Stimulated activated memory B cell treated with anti-CD40 and anti-IgM and Interleukin-4, amounts not matched to agents 10 μg/mL and 1 μg/mL and 100 μg/mL, for 72 hours (primary cell): ENCODE measurements at regions not wholly inside any gene's neighbourhood (a gene's known extent, or its start where the extent isn't known, plus 50 kb on each side); places are given as distances from the start of the nearest gene placed in this dataset.
A peak's percentile ranks its signal among the peaks of the same experiment; 100 is the strongest.

Source experiments
- ATAC-seq: fragments of 150-1000 bp; cut with Tn5 transposase; 2 replicates; pipeline ENCODE4 v1.10.0; 2021
- H3K27ac Mint-ChIP-seq: one replicate; pipeline ENCODE4 v1.8.0; 2022; ENCODE audit warnings: mild to moderate bottlenecking, mixed read lengths
- H3K27me3 Mint-ChIP-seq: one replicate; pipeline ENCODE4 v1.8.0; 2022; ENCODE audit warnings: mixed read lengths
- H3K36me3 Mint-ChIP-seq: one replicate; pipeline ENCODE4 v1.8.0; 2022; ENCODE audit warnings: mixed read lengths
- H3K4me1 Mint-ChIP-seq: one replicate; pipeline ENCODE4 v1.8.0; 2022; ENCODE audit warnings: mixed read lengths
- H3K4me3 Mint-ChIP-seq: one replicate; pipeline ENCODE4 v1.8.0; 2022; ENCODE audit warnings: mild to moderate bottlenecking, moderate library complexity, mixed read lengths
- H3K9me3 Mint-ChIP-seq: one replicate; pipeline ENCODE4 v1.8.0; 2022; ENCODE audit warnings: mixed read lengths

GRCh38 chr1:38283696-38284470 is 237.3 kb upstream of the POU3F1 start:
- Mint-ChIP-seq H3K4me1 (no peaks in the 10 kb centered on the region), H3K36me3 (no peaks in the 10 kb centered on the region), H3K4me3 (no peak overlapping the region), H3K9me3 (peaks cover 7% of the 10 kb centered on the region), H3K27me3 (peaks cover 32% of the 10 kb centered on the region), H3K27ac (no peak overlapping the region)
- no peak for ATAC-seq

DNA sequence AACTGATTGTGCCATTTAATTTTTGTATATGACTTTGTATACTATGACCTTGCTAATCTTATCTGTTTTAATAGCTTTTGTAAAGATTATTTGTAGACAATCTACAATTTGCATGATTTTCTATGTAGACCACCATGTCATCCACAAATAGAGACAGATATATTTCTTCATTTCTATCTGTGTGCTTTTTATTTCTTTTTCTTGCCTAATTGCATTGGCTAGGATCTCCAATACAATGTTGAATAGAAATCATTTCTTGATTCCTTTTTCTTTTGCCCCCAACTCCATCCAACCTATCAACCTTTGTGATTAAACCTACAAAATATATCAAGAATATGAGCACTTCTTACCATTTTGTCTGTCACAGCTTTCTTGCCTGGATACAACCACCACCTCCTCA is 232.6 kb upstream of the POU3F1 start:
- no peaks in the 10 kb centered on the region for H3K4me1 Mint-ChIP-seq
- H3K4me3 Mint-ChIP-seq, result no peak overlapping the region
- ATAC-seq, result no peak
- peaks cover 16% of the 10 kb centered on the region for H3K9me3 Mint-ChIP-seq
- H3K27me3 Mint-ChIP-seq, result peaks cover 34% of the 10 kb centered on the region
- H3K27ac Mint-ChIP-seq, result no peak overlapping the region
- peaks cover 10% of the 10 kb centered on the region for H3K36me3 Mint-ChIP-seq

DNA sequence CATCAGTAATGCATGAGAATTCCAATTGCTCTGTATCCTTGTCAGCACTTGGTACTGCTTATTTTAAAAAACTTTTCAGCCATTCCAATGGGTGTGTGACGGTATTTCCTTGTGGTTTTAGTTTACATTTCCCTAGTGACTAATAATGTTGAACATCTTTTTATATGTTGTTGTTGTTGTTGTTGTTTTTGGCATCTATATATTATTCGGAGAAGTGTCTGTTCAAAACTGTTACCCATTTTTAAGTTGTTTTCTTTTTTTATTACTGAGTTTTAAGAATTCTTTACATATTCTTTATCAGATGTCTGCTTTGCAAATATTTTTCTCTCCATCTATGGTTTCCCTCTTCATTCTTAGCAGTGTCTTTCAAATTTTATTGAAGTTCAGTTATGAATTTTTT is 231.1 kb upstream of the POU3F1 start:
- ATAC-seq, result no peak
- Mint-ChIP-seq H3K36me3 (peaks cover 10% of the 10 kb centered on the region), H3K9me3 (peaks cover 16% of the 10 kb centered on the region), H3K4me1 (no peaks in the 10 kb centered on the region), H3K27ac (no peak overlapping the region), H3K27me3 (peaks cover 34% of the 10 kb centered on the region), H3K4me3 (no peak overlapping the region)

GRCh38 chr1:38275960-38276359 is 229.4 kb upstream of the POU3F1 start:
- Mint-ChIP-seq H3K4me1 (no peaks in the 10 kb centered on the region), H3K27me3 (peaks cover 38% of the 10 kb centered on the region), H3K4me3 (no peak overlapping the region), H3K36me3 (peaks cover 10% of the 10 kb centered on the region), H3K27ac (no peak overlapping the region), H3K9me3 (peaks cover 16% of the 10 kb centered on the region)
- ATAC-seq, result no peak

DNA sequence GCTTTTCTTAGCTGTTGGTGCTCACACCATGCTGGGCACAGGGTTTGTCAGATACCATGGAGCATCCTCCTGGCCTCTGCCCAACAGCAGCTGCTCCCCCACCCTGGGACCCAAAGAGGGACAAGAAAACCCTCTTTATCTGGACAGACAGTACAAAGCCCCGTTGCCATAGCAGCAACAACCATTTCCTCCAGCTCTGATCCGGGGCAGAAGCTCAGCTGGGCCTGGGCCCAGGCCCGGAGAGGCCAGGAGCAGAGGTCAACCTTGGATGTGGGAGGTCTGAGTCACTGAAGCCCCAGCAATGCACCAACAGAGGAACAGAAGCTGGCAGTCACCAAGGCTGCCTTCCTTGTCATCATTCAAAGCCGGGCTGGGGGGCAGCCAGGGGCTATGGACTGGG is 228.4 kb upstream of the POU3F1 start:
- Mint-ChIP-seq H3K27ac (no peak overlapping the region), H3K4me3 (no peak overlapping the region), H3K4me1 (no peaks in the 10 kb centered on the region), H3K27me3 (peaks cover 45% of the 10 kb centered on the region), H3K9me3 (peaks cover 16% of the 10 kb centered on the region), H3K36me3 (peaks cover 10% of the 10 kb centered on the region)
- peak; percentile 27 for ATAC-seq

- H3K27me3 Mint-ChIP-seq, result peaks cover 46% of the 10 kb centered on the region
- ATAC-seq, result peak; percentile 50
- peaks cover 7% of the 10 kb centered on the region for H3K36me3 Mint-ChIP-seq
- H3K9me3 Mint-ChIP-seq, result peaks cover 6% of the 10 kb centered on the region
- no peak overlapping the region for H3K27ac Mint-ChIP-seq
- H3K4me1 Mint-ChIP-seq, result no peaks in the 10 kb centered on the region
- no peak overlapping the region for H3K4me3 Mint-ChIP-seq
These were observed 226.7 kb upstream of the POU3F1 start for GRCh38 chr1:38273196-38273804.

DNA sequence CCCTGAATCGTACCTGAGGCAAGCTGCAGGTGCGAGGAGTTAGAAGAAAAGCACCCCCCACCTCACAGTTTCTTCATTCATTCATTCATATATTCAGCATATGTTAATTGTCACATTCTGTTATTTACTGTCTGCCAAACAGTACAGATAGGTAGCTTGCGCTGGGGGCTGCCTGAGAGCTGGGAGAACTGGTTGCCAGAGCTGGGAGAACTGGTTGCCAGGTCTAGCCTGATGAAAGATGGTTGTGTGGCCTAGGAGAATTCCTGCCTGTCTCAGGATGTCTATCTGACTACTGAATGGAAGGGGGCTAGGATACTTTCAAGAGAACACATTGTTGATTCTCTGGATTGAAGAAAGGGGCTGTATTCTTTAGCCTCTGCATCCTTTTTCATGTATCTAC is 225.9 kb upstream of the POU3F1 start:
- ATAC-seq, result no peak
- peaks cover 54% of the 10 kb centered on the region for H3K27me3 Mint-ChIP-seq
- no peaks in the 10 kb centered on the region for H3K4me1 Mint-ChIP-seq
- H3K4me3 Mint-ChIP-seq, result no peak overlapping the region
- no peaks in the 10 kb centered on the region for H3K36me3 Mint-ChIP-seq
- no peaks in the 10 kb centered on the region for H3K9me3 Mint-ChIP-seq
- H3K27ac Mint-ChIP-seq, result no peak overlapping the region

- no peak overlapping the region for H3K27ac Mint-ChIP-seq
- peaks cover 58% of the 10 kb centered on the region for H3K27me3 Mint-ChIP-seq
- H3K4me3 Mint-ChIP-seq, result no peak overlapping the region
- no peaks in the 10 kb centered on the region for H3K36me3 Mint-ChIP-seq
- ATAC-seq, result no peak
- no peaks in the 10 kb centered on the region for H3K4me1 Mint-ChIP-seq
- H3K9me3 Mint-ChIP-seq, result no peaks in the 10 kb centered on the region
These were observed 224.4 kb upstream of the POU3F1 start for GRCh38 chr1:38270849-38271633.

- no peak for ATAC-seq
- Mint-ChIP-seq H3K4me1 (no peaks in the 10 kb centered on the region), H3K27ac (no peak overlapping the region), H3K36me3 (no peaks in the 10 kb centered on the region), H3K9me3 (no peaks in the 10 kb centered on the region), H3K4me3 (no peak overlapping the region), H3K27me3 (peaks cover 58% of the 10 kb centered on the region)
These were observed 223.6 kb upstream of the POU3F1 start for GRCh38 chr1:38269923-38270848.

DNA sequence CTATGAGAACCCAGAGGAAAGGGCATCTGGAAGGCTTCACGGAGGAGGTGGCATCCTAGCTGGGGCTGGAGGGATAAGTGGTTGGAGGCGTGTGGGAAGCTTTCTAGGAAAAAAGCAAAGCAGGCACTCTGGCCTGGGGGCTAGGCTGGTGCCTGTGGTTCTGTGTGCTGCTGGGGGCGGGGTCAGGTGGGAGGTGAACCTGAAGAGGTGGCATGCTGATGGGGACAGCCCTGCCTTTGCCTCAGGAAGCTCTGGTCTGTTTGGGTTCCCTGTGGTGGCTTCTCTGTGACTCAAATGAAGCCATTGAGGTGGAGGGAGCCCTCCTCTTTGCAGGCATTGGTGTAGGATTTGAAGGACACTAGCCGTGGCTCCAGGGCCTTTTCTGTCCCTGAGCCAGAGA is 221.6 kb upstream of the POU3F1 start:
- Mint-ChIP-seq H3K9me3 (no peaks in the 10 kb centered on the region), H3K27me3 (peaks cover 44% of the 10 kb centered on the region), H3K4me1 (no peaks in the 10 kb centered on the region), H3K27ac (no peak overlapping the region), H3K4me3 (no peak overlapping the region), H3K36me3 (no peaks in the 10 kb centered on the region)
- ATAC-seq, result no peak

GRCh38 chr1:38267037-38268036 is 220.7 kb upstream of the POU3F1 start:
- no peak for ATAC-seq
- Mint-ChIP-seq H3K9me3 (no peaks in the 10 kb centered on the region), H3K27ac (no peak overlapping the region), H3K4me1 (no peaks in the 10 kb centered on the region), H3K36me3 (no peaks in the 10 kb centered on the region), H3K4me3 (no peak overlapping the region), H3K27me3 (peaks cover 35% of the 10 kb centered on the region)

- no peak for ATAC-seq
- Mint-ChIP-seq H3K27me3 (peaks cover 28% of the 10 kb centered on the region), H3K36me3 (no peaks in the 10 kb centered on the region), H3K9me3 (no peaks in the 10 kb centered on the region), H3K4me3 (no peak overlapping the region), H3K4me1 (no peaks in the 10 kb centered on the region), H3K27ac (no peak overlapping the region)
These were observed 219.6 kb upstream of the POU3F1 start for GRCh38 chr1:38266197-38266520.

DNA sequence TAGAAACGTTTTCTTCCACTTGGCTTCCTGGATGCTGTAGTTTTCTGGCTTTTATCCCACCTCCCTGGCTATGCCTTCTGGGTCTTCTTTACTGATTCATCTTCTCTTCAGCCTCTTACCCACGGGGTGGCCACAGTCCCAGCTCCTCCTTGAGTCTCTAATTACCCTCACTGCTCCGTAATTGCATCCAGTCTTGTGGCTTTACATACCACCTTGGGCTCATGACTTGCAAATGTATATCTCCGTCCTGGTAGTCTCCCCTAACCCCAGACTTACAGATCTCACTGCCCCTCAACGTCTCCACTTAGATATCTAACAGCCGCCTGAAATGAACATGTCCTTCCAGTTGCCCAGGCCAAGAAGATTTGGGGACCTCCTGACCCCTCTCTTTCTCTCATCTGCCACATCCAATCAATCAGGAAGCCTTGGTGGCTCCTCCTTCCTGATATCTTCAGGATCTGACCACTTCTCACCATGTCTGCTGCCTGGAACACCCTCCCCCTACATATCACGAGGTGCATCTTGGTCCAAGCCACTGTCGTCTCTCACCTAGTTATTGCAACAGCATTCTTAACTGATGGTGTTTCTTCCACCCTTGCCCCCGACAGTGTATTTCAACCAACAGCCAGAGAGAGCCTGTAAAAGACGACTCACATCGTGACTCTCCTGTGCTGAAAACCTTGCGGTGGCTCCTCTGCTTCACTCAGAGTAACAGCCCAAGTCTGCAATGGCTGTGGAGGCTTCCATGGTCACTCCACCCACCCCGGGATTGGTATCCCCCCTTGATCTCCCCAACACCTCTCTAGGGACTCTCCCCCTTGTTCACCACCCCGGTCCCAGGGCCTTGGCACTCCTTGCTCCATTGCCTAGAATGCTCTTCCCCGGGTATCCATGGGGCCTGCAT is 219.0 kb upstream of the POU3F1 start:
- Mint-ChIP-seq H3K4me3 (no peak overlapping the region), H3K27me3 (peaks cover 28% of the 10 kb centered on the region), H3K9me3 (peaks cover under 1% of the 10 kb centered on the region), H3K27ac (no peak overlapping the region), H3K4me1 (no peaks in the 10 kb centered on the region), H3K36me3 (no peaks in the 10 kb centered on the region)
- no peak for ATAC-seq
